ENCODE measurements at regions not wholly inside any gene's neighbourhood (a gene's known extent, or its start where the extent isn't known, plus 50 kb on each side); places are given as distances from the start of the nearest gene placed in this dataset.

GRCh38 chr1:5423109-5423508, 569.1 kb downstream of the NPHP4 start:
- DNase-seq (no peak), ATAC-seq (no peak)
- Histone ChIP-seq H3K27ac (no peak overlapping the region), H3K36me3 (no peaks in the 10 kb centered on the region), H3K4me3 (no peak overlapping the region), H3K4me1 (no peaks in the 10 kb centered on the region), H3K27me3 (no peaks in the 10 kb centered on the region), H3K9me3 (no peaks in the 10 kb centered on the region)
- intact Hi-C loops (cut with DNase I), result no loop called here
- TF ChIP-seq CTCF (IDR thresholded peaks at IDR 0.05) (no peak), POLR2A (IDR thresholded peaks at IDR 0.05) (no peak)
- 20% methylated on average over 1 of the region's 10 CpGs for WGBS (ENCODE audit: insufficient coverage, low coverage, low lambda C conversion rate, missing lambda C conversion rate)

GRCh38 chr1:5419501-5419900, 572.7 kb downstream of the NPHP4 start:
- H3K27ac ChIP-seq, result no peak overlapping the region
- H3K9me3 ChIP-seq, result no peaks in the 10 kb centered on the region
- H3K36me3 ChIP-seq, result no peaks in the 10 kb centered on the region
- DNase-seq (no peak), ATAC-seq (no peak)
- no peaks in the 10 kb centered on the region for H3K4me1 ChIP-seq
- no peak overlapping the region for H3K4me3 ChIP-seq
- no CpG with 5 or more reads among the region's 4 CpGs for WGBS (ENCODE audit: insufficient coverage, low coverage, low lambda C conversion rate, missing lambda C conversion rate)
- no peak for TF ChIP-seq POLR2A (IDR thresholded peaks at IDR 0.05)
- TF ChIP-seq CTCF (IDR thresholded peaks at IDR 0.05), result no peak
- H3K27me3 ChIP-seq, result no peaks in the 10 kb centered on the region
- intact Hi-C loops (cut with DNase I), result no loop called here

- no peaks in the 10 kb centered on the region for H3K36me3 ChIP-seq
- TF ChIP-seq POLR2A (IDR thresholded peaks at IDR 0.05) (no peak), CTCF (IDR thresholded peaks at IDR 0.05) (no peak)
- no peaks in the 10 kb centered on the region for H3K4me1 ChIP-seq
- DNase-seq, result no peak
- 40% methylated on average over 1 of the region's 2 CpGs for WGBS (ENCODE audit: insufficient coverage, low coverage, low lambda C conversion rate, missing lambda C conversion rate)
- no peaks in the 10 kb centered on the region for H3K27me3 ChIP-seq
- ATAC-seq, result no peak
- intact Hi-C loops (cut with DNase I), result no loop called here
- H3K4me3 ChIP-seq, result no peak overlapping the region
- H3K27ac ChIP-seq, result no peak overlapping the region
- no peaks in the 10 kb centered on the region for H3K9me3 ChIP-seq
Measured at GRCh38 chr1:5416518-5416917, 575.7 kb downstream of the NPHP4 start.

GRCh38 chr1:5415606-5416005, 576.6 kb downstream of the NPHP4 start:
- ATAC-seq (no peak), DNase-seq (no peak)

More at GRCh38 chr1:5415606-5416005, 576.6 kb downstream of the NPHP4 start:
- no CpG with 5 or more reads among the region's 7 CpGs for WGBS (ENCODE audit: insufficient coverage, low coverage, low lambda C conversion rate, missing lambda C conversion rate)
- no peak for TF ChIP-seq POLR2A (IDR thresholded peaks at IDR 0.05)
- no peak for TF ChIP-seq CTCF (IDR thresholded peaks at IDR 0.05)
- Histone ChIP-seq H3K4me1 (no peaks in the 10 kb centered on the region), H3K4me3 (no peak overlapping the region), H3K27ac (no peak overlapping the region), H3K36me3 (no peaks in the 10 kb centered on the region), H3K27me3 (no peaks in the 10 kb centered on the region), H3K9me3 (no peaks in the 10 kb centered on the region)
- intact Hi-C loops (cut with DNase I), result no loop called here

All from right lobe of liver (tissue), 6 donors.